SJSA1 (cell line): ENCODE measurements at regions not wholly inside any gene's neighbourhood (a gene's known extent, or its start where the extent isn't known, plus 50 kb on each side); places are given as distances from the start of the nearest gene placed in this dataset.
"Not testable (repeated sequence)": the region's sequence is repeated elsewhere in the genome, so short reads cannot be mapped to it uniquely, and the experiment has no call there.

Experiments used
- DNase-seq, 2 experiments: peaks; one replicate each; pipeline ENCODE4 v3.0.0-alpha.2; 2015 to 2020; ENCODE audit warnings: low spot score in 2 of 2, low read depth in 1 of 2
- H3K27ac ChIP-seq: fragments of 250-450 bp; sonication (Bioruptor Pico); 2 replicates; pipeline ENCODE4 v1.5.1; 2020; ENCODE audit warnings: mild to moderate bottlenecking, moderate library complexity
- H3K27me3 ChIP-seq: fragments of 250-450 bp; sonication (Bioruptor Pico); replicated peaks from 2 replicates; pipeline ENCODE4 v1.5.1; 2020; ENCODE audit warnings: mild to moderate bottlenecking, moderate library complexity
- H3K36me3 ChIP-seq: fragments of 250-450 bp; sonication (Bioruptor Pico); 2 replicates; pipeline ENCODE4 v1.5.1; 2020; ENCODE audit warnings: mild to moderate bottlenecking
- H3K4me1 ChIP-seq: fragments of 250-450 bp; sonication (Bioruptor Pico); replicated peaks from 2 replicates; pipeline ENCODE4 v1.6.1; 2021; ENCODE audit warnings: mild to moderate bottlenecking
- H3K4me3 ChIP-seq: fragments of 250-450 bp; sonication (Bioruptor Pico); 2 replicates; pipeline ENCODE4 v1.5.1; 2020; ENCODE audit warnings: mild to moderate bottlenecking
- H3K9me3 ChIP-seq: fragments of 250-450 bp; sonication (Bioruptor Pico); replicated peaks from 2 replicates; pipeline ENCODE4 v1.5.1; 2020; ENCODE audit warnings: mild to moderate bottlenecking

DNA sequence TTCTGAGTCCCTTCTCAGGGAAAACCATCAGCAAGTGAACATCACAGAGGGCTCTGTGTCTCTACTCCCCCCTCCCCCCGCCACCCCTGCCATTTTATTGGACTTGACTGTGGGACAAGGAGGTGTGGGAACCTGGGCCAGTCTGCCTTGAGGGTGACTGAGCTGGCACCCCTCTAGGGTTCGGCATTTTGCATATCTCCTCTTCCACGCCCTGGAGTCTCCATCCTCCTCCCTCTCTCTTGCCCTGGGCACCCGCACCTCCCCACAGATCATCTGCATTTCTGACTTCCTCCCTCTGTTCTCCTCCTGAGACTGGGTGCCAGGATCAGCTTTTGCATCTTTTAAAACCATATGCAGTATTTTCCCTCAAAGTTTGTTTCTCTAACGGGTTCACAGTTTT is 107.1 kb upstream of the ERRFI1 start:
- Histone ChIP-seq H3K4me3 (no peak overlapping the region), H3K4me1 (peaks cover 52% of the 10 kb centered on the region), H3K36me3 (no peaks in the 10 kb centered on the region), H3K27ac (peak overlapping the region; percentile 63), H3K27me3 (no peaks in the 10 kb centered on the region), H3K9me3 (no peaks in the 10 kb centered on the region)
- peak in 1 of 2 experiments; percentile 69 for DNase-seq

DNA sequence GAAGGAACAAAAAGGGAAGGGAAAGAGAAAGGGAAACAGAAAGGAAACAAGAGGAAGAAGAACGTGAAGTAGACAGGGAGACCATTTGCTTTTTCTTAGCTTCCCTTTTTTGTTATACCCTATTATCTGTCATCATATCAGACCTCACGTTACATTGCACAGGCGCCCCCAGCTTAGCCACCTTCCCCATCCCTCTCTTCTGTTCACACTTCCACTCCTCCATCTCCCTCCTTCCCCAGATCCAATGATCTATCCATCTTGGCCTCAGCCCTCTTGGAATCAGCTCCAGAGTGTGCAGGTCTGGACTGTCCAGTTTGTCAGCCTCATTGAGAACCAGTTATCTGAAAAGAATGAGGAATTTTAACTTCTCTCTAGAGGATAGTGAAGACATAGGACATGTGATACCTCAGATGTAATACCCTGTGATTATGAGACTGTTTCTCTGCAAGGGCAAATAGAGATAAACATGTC is 101.1 kb upstream of the ERRFI1 start:
- DNase-seq, result no peak
- Histone ChIP-seq H3K4me3 (no peak overlapping the region), H3K9me3 (no peaks in the 10 kb centered on the region), H3K27me3 (no peaks in the 10 kb centered on the region), H3K36me3 (no peaks in the 10 kb centered on the region), H3K27ac (no peak overlapping the region), H3K4me1 (peaks cover 9% of the 10 kb centered on the region)

DNA sequence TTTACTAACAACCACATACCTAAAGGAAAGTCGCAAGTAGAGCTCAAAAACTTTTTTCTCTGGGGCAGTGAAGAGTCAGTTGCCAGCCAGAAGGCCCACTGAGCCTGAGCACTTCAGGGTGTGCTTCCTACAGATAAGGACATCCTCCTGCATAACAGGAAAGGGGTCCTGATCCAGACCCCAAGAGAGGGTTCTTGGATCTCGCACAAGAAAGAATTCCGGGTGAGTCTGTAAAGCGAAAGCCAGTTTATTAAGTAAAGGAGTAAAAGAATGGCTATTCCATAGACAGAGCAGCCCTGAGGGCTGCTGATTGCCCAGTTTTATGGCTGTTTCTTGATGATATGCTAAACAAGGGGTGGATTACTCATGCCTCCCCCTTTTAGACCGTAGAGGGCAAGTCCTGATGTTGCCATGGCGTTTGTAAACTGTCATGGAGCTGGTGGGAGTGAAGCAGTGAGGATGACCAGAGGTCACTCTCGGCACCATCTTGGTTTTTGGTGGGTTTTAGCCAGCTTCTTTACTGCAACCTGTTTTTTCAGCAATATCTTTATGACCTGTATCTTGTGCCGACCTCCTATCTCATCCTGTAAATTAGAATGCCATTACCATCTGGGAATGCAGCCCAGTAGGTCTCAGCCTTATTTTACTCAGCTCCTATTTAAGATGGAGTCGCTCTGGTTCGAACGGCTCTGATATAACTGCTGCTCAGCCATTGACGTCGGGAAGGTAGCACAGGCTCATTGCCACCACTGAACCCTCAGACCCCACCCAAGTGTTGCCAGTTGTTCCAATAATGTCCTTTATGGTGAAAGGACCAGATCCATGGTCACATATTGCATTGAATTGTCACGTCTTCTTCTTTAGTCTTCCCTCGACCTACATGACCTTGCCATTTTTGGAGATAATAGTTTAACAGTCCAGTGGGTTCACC is 96.6 kb upstream of the ERRFI1 start:
- no peaks in the 10 kb centered on the region for H3K9me3 ChIP-seq
- H3K36me3 ChIP-seq, result no peaks in the 10 kb centered on the region
- peak; percentile 57 to 61 for DNase-seq
- no peak overlapping the region for H3K4me3 ChIP-seq
- peaks cover 39% of the 10 kb centered on the region for H3K4me1 ChIP-seq
- peak overlapping the region; percentile 51 for H3K27ac ChIP-seq
- H3K27me3 ChIP-seq, result no peaks in the 10 kb centered on the region

DNA sequence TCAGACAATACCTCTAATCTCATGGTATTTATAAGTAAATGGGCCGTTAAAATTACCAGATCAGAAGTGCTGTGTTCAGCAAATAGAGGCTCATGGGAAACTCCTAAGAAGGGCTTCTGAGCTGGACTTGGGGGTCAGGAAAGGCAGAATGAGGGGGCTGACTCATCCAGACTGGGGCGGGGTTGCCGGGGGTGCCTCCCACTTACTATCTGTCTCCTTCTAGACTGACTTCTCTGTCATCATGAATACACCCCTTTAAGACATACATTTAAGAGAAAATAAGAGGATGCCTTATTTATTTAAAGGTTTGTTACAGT is 96.0 kb upstream of the ERRFI1 start:
- H3K4me1 ChIP-seq, result peaks cover 44% of the 10 kb centered on the region
- H3K9me3 ChIP-seq, result no peaks in the 10 kb centered on the region
- DNase-seq, result peak in 1 of 2 experiments; percentile 59
- H3K36me3 ChIP-seq, result no peaks in the 10 kb centered on the region
- no peaks in the 10 kb centered on the region for H3K27me3 ChIP-seq
- peak overlapping the region; percentile 51 for H3K27ac ChIP-seq
- H3K4me3 ChIP-seq, result no peak overlapping the region

DNA sequence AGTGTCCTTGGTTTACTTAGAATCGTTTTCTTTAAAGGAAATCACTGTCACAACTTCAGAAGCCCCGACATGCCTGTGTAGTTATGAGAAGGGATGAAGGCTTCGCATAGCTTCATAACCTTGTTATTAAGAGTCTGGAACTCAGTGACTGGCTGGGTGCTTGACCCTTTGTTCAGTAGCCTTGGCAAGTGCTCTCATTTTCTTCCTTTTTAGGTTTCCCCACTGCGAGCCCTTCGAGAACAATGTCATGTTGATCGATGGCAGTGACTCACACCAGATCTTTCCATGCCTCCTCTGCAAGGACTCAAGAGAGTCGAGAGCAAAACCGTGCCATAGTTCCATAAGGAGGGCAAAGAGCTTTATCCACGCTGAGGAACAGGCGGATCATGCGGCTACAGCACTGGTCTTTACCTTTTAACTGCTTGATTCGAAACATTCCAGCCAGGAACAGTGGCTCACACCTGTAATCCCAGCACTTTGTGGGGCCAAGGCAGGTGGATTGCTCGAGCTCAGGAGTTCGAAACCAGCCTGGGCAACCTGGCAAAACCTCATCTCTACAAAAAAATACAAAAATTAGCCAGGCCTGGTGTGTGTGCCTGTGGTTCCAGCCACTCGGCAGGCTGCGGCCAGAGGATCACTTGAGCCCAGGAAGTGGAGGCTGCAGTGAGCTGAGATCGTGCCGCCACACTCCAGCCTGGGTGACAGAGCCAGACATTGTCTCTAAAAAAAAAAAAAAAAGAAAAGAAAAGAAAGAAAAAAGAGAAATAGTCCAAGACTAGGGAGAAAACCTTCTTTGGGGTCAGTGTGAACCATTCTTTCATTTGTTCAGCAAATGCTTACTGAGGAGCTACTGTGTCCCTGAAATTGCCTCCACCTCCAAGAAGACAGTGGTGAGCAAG is 95.4 kb upstream of the ERRFI1 start:
- Histone ChIP-seq H3K9me3 (no peaks in the 10 kb centered on the region), H3K4me1 (peaks cover 49% of the 10 kb centered on the region), H3K4me3 (no peak overlapping the region), H3K27me3 (no peaks in the 10 kb centered on the region), H3K36me3 (no peaks in the 10 kb centered on the region), H3K27ac (peak overlapping the region; percentile 74)
- DNase-seq, result peak; percentile 63 to 65

DNA sequence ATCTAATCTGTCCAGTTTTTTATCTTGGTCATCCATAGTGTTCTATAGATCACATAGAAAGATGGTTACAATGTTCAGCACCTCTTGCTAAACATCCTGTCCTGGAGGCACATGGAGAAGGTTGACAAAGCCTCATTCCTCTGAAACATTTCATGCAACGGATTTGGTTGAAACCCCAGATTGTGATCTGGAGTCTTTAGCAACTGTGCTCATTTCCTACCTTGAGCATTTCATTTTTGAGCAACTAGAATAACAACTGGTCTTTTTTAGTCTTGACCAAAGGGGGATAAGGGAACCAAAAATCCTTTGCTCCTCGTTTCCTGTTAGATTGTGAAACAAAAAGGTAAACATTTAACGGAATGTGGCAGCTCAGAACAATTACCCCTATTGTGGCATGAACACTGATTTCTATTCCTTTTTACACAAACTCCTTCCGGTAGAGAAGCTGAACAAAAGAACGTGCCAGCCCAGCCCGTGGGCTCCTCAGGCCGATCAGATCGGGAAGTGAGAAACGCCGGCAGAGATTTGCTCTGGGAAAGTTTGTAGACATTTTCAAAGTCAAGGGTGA is 94.7 kb upstream of the ERRFI1 start:
- H3K36me3 ChIP-seq, result no peaks in the 10 kb centered on the region
- no peaks in the 10 kb centered on the region for H3K9me3 ChIP-seq
- peak overlapping the region; percentile 74 for H3K27ac ChIP-seq
- H3K4me1 ChIP-seq, result peaks cover 54% of the 10 kb centered on the region
- H3K27me3 ChIP-seq, result no peaks in the 10 kb centered on the region
- no peak overlapping the region for H3K4me3 ChIP-seq
- DNase-seq, result peak in 1 of 2 experiments; percentile 68

DNA sequence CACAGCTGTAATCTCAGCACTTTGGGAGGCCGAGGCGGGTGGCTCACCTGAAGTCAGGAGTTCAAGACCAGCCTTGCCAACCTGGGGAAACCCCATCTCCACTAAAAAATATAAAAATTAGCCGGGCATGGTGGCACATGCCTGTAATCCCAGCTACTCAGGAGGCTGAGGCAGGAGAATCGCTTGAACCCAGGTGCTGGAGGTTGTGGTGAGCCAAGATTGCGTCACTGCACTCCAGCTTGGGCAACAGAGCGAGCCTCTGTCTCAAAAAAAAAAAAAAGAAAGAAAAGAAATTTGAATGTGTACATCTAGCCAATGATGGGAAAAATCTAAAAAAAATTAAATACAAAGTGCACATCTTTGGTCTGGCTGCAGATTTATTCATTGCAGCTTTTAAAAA is 92.6 kb upstream of the ERRFI1 start:
- not testable (repeated sequence) for H3K27ac ChIP-seq, H3K27me3 ChIP-seq, H3K9me3 ChIP-seq, DNase-seq, H3K4me3 ChIP-seq, H3K36me3 ChIP-seq
- H3K4me1 ChIP-seq, result peaks cover 54% of the 10 kb centered on the region

DNA sequence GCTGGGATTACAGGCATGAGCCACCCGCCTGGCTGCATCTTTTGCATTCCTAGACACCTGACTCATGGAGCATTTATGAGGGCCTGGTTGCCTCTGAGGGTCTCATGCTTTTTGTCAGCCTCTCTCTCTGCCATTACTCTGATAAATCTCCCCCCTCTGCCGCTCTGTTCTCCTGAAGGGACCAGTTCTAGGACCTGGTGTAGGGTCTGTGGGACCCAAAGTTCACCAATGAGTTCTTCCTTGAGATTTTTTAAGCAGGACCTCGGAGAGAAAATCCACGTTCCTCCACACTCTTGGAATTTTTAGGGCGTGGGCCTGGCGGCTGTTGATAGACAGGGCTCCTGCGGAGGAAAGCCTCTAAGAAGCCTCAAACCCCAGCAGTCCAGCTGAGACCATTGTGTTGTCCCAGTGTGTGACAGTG is 91.9 kb upstream of the ERRFI1 start:
- Histone ChIP-seq H3K4me3 (no peak overlapping the region), H3K27me3 (no peaks in the 10 kb centered on the region), H3K27ac (peak overlapping the region; percentile 65), H3K9me3 (no peaks in the 10 kb centered on the region), H3K36me3 (no peaks in the 10 kb centered on the region), H3K4me1 (peaks cover 53% of the 10 kb centered on the region)
- DNase-seq, result peak; percentile 44 to 58

DNA sequence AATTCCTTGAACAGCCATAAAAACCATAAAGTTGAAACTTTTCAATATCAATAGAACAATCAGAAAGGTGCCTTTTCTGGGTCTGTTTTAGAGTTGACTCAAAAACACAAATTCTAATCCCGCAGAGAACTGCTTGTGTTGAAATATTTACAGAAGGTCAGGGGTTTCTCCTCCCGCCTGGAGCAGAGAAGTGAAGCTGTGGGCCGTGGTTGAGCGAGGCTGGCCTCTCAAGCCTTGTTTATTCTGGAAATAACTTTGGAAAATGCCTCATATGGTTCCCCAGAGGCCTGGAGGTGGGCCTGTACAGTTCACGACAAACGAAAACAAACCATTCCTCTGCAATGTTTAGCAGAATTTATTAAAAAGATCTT is 90.8 kb upstream of the ERRFI1 start:
- H3K9me3 ChIP-seq, result no peaks in the 10 kb centered on the region
- H3K36me3 ChIP-seq, result no peaks in the 10 kb centered on the region
- peak overlapping the region; percentile 28 for H3K27ac ChIP-seq
- no peaks in the 10 kb centered on the region for H3K27me3 ChIP-seq
- peaks cover 42% of the 10 kb centered on the region for H3K4me1 ChIP-seq
- no peak overlapping the region for H3K4me3 ChIP-seq
- DNase-seq, result peak; percentile 75 to 77

DNA sequence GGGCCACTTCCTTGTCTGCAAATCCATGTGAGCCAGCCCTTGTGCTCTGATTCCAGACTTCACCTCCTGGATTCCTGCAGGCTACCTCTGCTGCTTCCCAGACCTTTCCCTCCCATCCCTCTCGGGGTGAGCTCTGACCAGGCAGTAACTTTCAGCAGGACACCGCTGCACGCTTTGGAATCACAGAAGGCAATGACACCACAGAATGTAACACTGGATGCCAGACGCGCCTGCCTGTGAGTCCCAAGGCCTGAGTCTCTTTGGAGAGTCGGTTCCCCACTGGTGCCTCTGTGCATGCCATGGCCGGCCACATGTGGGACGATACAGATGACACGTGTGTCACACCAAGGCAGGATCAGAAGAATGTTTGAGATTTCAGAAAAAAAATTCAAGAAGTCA is 89.7 kb upstream of the ERRFI1 start:
- Histone ChIP-seq H3K27me3 (no peaks in the 10 kb centered on the region), H3K27ac (no peak overlapping the region), H3K4me1 (peaks cover 31% of the 10 kb centered on the region), H3K4me3 (no peak overlapping the region), H3K36me3 (no peaks in the 10 kb centered on the region), H3K9me3 (no peaks in the 10 kb centered on the region)
- DNase-seq, result no peak

DNA sequence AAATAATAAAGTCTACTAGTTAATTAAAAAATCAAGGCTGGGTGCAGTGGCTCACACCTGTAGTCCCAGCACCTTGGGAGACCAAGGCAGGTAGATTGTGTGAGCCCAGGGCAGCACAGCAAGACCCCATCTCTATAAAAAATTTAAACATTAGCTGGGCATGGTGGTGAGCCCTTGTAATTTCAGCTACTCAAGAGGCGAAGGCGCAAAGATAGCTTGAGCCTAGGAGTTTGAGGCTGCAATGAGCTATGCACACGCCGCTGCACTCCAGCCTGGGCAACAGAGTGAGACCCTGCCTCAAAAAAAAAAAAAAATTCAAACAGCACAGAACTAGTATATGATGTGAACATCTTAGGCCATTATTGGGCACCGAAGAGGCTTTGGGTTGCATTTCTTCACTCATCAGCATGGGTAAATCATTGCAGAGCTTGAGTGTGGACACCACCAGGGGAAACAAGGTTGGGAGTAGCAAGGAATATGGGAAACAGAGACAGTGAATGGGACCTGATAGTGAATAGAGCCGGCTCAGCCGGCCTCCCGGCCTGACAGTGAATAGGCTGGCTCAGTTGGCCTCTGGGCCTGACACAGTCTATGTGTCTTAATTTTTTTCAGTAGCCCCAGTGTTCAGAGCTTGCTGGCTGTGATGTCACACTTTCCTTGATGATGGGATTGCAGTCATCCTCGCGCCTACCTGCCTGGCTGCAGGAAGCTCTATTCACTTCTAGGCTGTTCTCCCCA is 89.1 kb upstream of the ERRFI1 start:
- Histone ChIP-seq H3K4me3 (no peak overlapping the region), H3K9me3 (no peaks in the 10 kb centered on the region), H3K27ac (no peak overlapping the region), H3K27me3 (no peaks in the 10 kb centered on the region), H3K36me3 (no peaks in the 10 kb centered on the region), H3K4me1 (peaks cover 25% of the 10 kb centered on the region)
- DNase-seq, result no peak

DNA sequence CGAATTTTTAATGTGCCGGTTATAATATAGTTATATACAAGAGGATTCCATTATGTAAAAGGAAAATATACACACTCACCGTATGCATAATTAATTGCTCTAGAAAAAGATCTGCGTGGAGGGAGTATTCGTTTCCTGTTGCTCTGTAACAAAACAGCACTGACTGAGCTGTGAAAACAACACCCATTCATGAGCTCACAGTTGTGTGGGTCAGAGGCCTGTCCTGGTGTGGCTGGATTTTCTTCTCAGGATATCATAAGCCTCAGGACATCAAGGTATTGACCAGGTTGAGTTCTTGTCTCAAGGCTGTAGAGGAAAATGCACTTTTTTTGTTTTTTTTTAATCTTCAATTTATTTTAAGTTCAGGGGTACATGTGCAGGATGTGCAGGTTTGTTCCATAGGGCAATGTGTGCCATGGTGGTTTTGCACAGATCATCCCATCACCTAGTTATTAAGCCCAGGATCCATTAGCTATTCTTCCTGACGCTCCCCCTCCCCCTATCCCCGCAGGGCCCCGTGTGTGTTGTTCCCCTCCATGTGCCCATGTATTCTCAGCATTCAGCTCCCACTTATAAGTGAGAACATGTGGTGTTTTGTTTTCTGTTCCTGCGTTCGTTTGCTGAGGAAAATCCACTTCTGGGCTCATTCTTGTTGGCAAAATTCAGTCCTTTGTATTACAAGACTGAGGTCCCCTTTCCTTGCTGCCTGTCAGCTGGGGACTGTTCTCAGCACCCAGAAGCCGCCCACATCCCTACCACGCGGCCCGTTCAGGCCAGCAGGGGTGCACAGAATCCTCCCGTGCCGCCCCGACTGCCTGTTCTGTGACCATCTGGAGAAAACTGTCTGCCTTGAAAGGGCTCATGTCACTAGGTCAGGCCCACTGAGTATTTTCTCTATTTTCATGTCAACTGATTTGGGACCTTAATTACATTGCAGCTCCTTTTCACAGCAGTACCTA is 87.4 kb upstream of the ERRFI1 start:
- Histone ChIP-seq H3K4me1 (peaks cover 22% of the 10 kb centered on the region), H3K9me3 (no peaks in the 10 kb centered on the region), H3K27ac (no peak overlapping the region), H3K4me3 (no peak overlapping the region), H3K36me3 (no peaks in the 10 kb centered on the region), H3K27me3 (no peaks in the 10 kb centered on the region)
- no peak for DNase-seq
